GM12891 (cell line): ENCODE measurements at regions not wholly inside any gene's neighbourhood (a gene's known extent, or its start where the extent isn't known, plus 50 kb on each side); places are given as distances from the start of the nearest gene placed in this dataset.
"Not testable (repeated sequence)": the region's sequence is repeated elsewhere in the genome, so short reads cannot be mapped to it uniquely, and the experiment has no call there.

Source experiments
- DNase-seq: peaks from one replicate; pipeline ENCODE4 v3.0.0; 2011; ENCODE audit warnings: low spot score; ENCODE audit not compliant: insufficient read length
- FAIRE-seq: peaks from 2 replicates; lab custom pipeline; 2011; peaks lifted over from hg19 to GRCh38; lab: Jason Lieb, UNC
- PAX5 ChIP-seq: IDR thresholded peaks from 2 replicates; pipeline ENCODE4 v1.6.1; 2011; ENCODE audit warnings: low read length, moderate library complexity, mild to moderate bottlenecking; ENCODE audit not compliant: insufficient read depth, severe bottlenecking
- POLR2A ChIP-seq: IDR thresholded peaks from 2 replicates; pipeline ENCODE4 v1.6.1; 2011; ENCODE audit warnings: low read depth, low read length, control low read depth
- POLR2AphosphoS5 ChIP-seq: IDR thresholded peaks from 2 replicates; pipeline ENCODE4 v1.6.1; 2011; ENCODE audit warnings: low read depth, low read length, control low read depth
- POU2F2 ChIP-seq: IDR thresholded peaks from 2 replicates; pipeline ENCODE4 v1.6.1; 2011; ENCODE audit warnings: low read depth, mild to moderate bottlenecking, control low read depth, low read length, moderate library complexity
- SPI1 ChIP-seq: IDR thresholded peaks from 2 replicates; pipeline ENCODE4 v1.6.1; 2011; ENCODE audit warnings: low read depth, low read length, control low read depth
- TAF1 ChIP-seq: IDR thresholded peaks from 2 replicates; pipeline ENCODE4 v1.6.1; 2011; ENCODE audit warnings: low read depth, low read length, control low read depth

DNA sequence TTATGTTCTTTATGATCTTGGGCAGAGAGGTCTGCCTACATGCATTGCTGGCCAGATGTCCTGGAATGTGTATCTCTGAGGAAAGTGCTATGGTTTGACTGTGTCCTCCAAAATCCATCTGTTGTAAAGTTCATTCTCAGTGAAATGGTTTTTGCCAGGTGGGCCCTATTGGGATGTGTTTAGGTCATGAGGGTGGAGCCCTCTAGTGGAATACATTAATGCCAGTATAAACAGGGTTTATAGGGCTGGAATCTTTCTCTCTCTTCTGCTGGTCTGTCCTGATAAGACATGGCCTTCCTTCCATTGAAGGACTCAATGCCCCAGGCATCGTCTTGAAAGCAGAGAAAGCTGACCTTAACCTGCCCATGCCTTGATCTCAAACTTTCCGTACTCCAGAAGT, 258.5 kb downstream of the RPIA start:
- DNase-seq (no peak), FAIRE-seq (peak; percentile 62)
- TF ChIP-seq PAX5 = no peak

GRCh38 chr2:88955607-88956006, 264.1 kb downstream of the RPIA start:
- DNase-seq (no peak), FAIRE-seq (no peak)
- TF ChIP-seq POLR2A = no peak
- no peak for TF ChIP-seq POLR2AphosphoS5
- TF ChIP-seq PAX5 = no peak
- TF ChIP-seq POU2F2 = no peak
- no peak for TF ChIP-seq TAF1
- TF ChIP-seq SPI1 = no peak

DNA sequence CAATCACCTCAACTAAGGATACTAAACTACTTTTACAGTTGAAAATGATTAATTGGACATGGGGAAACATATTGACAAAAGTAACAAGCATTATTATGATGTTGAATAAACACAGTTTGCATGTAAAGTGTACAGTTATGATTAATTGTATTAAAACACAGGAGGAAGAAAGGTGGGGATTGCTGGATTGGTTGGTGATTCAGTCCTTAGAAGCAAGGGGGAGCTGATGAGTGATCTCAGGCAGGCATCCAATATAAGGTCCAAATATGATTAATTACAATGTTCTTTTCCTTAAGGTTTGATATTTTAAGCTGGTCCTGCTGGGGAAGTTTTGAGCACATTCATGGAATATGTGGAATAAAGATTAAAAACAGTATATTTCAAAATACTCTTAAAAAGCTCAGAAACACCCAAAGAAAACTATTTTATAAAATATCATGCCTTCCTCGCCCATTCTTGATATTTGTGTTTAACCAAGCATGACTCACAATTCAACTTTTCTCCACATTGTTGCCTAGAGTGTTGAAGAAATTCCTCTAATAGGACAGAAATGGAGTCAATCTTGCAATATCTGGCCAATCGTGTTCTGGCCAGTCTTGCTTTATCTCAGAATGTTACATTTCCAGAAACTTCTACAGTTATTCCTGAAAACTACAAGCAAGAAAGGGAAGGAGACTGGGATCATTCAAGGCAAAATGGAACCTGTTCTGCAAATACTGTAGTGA, 268.2 kb downstream of the RPIA start:
- FAIRE-seq (no peak), DNase-seq (no peak)
- TF ChIP-seq POLR2A (no peak), POU2F2 (no peak), POLR2AphosphoS5 (no peak), PAX5 (no peak), SPI1 (no peak), TAF1 (no peak)

- not testable (repeated sequence) for FAIRE-seq, DNase-seq
These were observed 269.9 kb downstream of the RPIA start for GRCh38 chr2:88961323-88961722.

GRCh38 chr2:88967844-88968243, 276.4 kb downstream of the RPIA start:
- no peak for TF ChIP-seq POU2F2
- TF ChIP-seq SPI1 = no peak
- TF ChIP-seq PAX5 = no peak
- TF ChIP-seq TAF1 = no peak
- TF ChIP-seq POLR2AphosphoS5 = no peak
- TF ChIP-seq POLR2A = no peak
- FAIRE-seq (no peak), DNase-seq (no peak)

- not testable (repeated sequence) for FAIRE-seq, DNase-seq
These were observed 286.5 kb downstream of the RPIA start for GRCh38 chr2:88978011-88978410.

- FAIRE-seq, DNase-seq: not testable (repeated sequence)
These were observed 287.0 kb downstream of the RPIA start for GRCh38 chr2:88978446-88978845.

- not testable (repeated sequence) for FAIRE-seq, DNase-seq
These were observed 292.6 kb downstream of the RPIA start for GRCh38 chr2:88984079-88984478.

DNA sequence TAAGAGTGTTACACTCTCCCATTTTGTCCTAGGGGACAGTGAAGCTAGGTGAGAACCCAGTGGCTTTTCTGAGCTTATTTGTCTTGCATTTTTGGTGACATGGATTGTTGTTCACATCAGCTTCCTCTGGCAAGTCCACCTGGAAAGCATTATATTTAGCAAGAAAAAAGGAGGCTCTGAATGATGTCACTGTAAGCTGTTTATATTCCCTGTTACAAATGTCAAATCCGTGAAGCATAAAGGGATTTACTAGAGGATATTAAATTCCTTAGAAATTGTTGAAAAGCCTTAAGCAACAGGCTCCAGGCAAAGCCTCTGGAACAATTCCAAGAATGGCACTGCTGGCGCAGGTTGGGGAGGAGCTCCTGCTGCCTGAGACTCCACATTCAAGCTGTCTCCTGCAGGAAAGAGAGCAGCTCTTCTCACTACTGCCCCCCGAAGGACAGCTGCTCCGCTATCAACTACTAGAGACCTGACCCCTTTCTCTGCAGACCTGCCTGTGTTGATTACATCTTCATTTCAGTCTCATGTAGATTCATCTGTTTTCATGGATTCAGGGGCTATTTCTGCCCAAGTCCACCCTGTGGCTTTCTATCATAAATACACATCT, 295.4 kb downstream of the RPIA start:
- FAIRE-seq, DNase-seq: not testable (repeated sequence)

DNA sequence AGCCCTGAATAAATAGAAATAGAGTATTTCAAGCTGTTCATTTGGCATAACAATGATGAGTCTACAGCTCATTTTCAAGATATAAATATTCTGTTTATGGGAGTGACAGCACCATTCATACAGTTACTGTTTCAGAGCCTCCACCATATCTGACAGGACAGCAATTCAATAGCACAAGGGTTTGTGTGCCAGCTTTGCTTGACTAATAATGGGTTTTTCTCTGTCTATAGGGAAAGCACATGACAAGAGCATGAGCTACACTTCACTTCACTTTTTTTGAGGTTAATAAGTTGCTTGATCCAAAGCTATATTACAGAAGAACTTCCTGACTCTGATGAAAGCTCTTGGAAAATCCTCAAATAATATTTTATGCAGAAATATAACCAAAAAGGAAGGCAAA, 297.1 kb downstream of the RPIA start:
- FAIRE-seq, DNase-seq: not testable (repeated sequence)

DNA sequence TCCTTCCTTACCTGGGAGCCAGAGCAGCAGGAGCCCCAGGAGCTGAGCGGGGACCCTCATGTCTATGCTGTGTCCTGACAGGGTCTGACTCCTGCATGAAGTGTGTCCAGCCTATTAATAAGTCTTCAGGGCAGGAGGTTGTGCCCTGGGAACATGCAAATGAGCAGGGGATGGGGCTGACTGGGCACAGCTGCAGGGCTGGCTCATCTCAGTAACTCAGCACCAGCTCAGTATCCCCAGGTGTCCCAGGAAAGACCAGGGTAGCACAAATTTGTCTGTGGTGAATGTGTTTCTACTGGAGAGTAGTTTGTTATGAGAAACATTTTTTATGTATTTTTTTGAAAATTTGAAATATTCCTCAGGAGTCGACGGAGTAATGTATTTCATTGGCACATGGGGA, 301.3 kb downstream of the RPIA start:
- FAIRE-seq, DNase-seq: not testable (repeated sequence)

- not testable (repeated sequence) for DNase-seq, FAIRE-seq
These were observed 303.4 kb downstream of the RPIA start for GRCh38 chr2:88994856-88995255.

DNA sequence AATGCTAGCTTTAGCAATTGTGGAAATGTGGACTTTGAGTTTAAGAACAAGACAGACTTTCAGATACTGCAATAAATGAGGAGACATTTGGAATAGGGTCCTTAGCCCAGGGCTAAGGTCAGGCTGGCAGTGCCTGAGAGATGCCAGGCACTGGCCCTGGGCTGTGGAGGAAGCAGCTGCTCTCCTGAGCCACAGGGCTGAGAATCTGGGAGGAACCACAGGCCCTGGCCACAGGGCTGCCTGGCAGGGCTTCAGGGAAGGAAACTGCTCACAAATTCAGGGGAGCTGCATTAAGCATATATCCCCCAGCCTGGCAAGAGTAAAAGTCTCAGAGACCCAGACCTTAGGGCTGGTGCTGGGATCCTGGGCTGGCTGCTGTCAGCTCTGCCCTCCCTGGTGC, 305.1 kb downstream of the RPIA start:
- not testable (repeated sequence) for FAIRE-seq, DNase-seq
